ENCODE measurements at regions not wholly inside any gene's neighbourhood (a gene's known extent, or its start where the extent isn't known, plus 50 kb on each side); places are given as distances from the start of the nearest gene placed in this dataset.

- DNase-seq (ENCODE audit: low spot score), result no peak
Measured at GRCh38 chr9:99437145-99437544, 215.1 kb downstream of the SEC61B start.

DNA sequence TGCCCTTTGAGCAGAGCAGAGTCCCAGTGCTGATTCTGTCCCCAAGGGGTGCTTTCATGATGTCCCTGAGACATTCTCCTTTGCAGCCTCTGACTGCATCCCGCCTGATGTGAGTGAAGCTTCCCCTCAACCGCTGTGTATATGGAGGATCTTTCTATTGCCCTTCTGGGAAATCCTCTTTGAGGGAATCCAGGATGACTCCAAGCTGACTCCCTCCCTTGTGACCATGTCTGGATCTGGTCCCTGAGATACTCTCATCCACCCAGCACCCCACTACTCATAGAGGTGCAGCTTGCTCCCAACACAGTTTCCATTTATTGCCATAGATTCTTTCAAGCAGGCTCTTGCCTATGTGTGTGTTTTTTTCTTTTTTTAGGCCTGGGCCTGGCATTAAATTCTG, 216.5 kb downstream of the SEC61B start:
- no peak for DNase-seq (ENCODE audit: low spot score)

GRCh38 chr9:99441829-99442228, 219.7 kb downstream of the SEC61B start:
- DNase-seq (ENCODE audit: low spot score), result no peak

DNA sequence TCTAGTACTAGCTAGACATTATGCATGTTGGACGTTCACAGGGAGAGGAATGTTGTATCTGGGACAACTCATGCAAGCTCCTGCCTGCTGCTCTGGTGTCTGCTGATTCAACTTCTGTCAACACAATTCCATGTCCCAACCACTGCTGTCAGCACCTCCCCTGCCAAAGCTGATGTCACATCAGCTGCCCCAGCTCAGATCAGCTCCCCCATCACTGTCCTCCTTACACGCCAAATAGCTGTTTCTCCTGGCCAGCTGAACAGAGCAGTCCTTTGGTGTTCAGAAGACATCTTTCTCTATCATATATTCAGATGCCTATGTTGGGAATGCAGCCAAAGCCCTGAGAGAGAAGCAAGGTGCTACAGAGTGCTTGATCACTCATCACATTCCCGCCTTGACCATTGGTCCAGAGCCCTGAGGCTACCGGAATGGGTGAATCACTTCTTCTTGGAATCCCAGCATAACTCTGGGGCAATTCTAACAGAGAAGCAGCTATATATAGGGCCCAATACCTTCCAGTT, 223.3 kb downstream of the SEC61B start:
- DNase-seq (ENCODE audit: low spot score), result peak; percentile 69

DNA sequence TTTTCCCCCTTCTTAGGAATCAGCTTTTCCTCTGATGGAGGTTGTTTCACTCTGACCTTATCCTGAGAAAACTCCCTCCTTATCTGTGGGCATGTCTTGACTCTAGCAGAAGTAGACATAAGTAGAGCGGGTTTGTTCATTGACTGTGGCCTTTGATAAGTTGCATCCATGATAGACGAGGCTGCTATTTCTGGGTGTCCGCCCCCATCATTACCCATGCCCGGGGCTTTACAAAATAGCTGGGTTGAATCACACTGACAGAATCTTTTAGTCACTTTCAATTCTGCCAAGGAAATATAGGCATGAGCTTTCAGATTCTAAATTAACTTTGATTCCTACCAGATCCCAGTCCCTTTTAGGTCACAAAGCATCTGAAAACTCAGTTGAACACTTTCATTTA, 223.8 kb downstream of the SEC61B start:
- DNase-seq (ENCODE audit: low spot score), result no peak

GRCh38 chr9:99447951-99448350, 225.9 kb downstream of the SEC61B start:
- DNase-seq (ENCODE audit: low spot score), result no peak

GRCh38 chr9:99449726-99450125, 227.6 kb downstream of the SEC61B start:
- no peak for DNase-seq (ENCODE audit: low spot score)

GRCh38 chr9:99451112-99451606, 229.1 kb downstream of the SEC61B start:
- no peak for DNase-seq (ENCODE audit: low spot score)

- no peak for DNase-seq (ENCODE audit: low spot score)
Measured at GRCh38 chr9:99457406-99457805, 235.3 kb downstream of the SEC61B start.

DNA sequence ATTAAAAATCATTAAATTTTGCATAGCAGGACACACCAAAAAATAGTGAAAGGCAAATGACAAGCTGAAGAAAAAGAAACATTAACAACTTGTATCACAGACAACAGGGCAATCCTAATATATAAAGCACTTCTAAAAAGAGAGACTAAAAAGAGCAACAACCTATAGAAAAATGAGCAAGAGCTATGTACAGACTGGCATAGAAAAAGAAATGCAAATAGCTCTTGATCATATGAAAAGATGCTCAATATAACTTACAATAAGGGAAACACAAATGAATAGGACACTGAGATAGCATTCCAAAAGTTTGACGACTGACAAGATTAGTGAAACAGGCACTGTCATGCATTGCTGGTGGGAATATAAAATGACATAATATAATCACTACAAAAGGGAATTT, 235.9 kb downstream of the SEC61B start:
- DNase-seq (ENCODE audit: low spot score), result no peak

- DNase-seq (ENCODE audit: low spot score), result no peak
Measured at GRCh38 chr9:99459919-99460318, 237.8 kb downstream of the SEC61B start.

DNA sequence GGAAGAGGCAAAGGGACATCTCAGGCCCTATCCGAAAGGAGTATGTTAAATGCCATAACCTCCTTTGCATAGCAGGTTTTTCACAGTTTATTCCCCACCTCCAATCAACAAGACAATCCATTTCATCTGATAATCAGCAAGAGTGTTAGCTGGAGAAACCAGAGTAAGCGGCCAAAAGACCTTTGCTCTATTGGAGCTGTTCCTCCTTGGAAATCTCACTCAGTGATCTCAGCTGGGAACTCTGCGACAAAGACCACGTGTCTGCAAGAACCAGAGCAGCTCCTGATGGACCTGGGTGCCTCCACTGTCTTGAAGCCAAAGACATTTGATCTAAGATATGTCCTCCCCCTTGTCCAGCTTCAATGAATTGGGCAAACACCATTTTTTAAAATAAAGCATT, 241.0 kb downstream of the SEC61B start:
- no peak for DNase-seq (ENCODE audit: low spot score)

- no peak for DNase-seq (ENCODE audit: low spot score)
Measured at GRCh38 chr9:99464568-99464967, 242.5 kb downstream of the SEC61B start.

- DNase-seq (ENCODE audit: low spot score), result no peak
Measured at GRCh38 chr9:99465231-99465907, 243.3 kb downstream of the SEC61B start.

DNA sequence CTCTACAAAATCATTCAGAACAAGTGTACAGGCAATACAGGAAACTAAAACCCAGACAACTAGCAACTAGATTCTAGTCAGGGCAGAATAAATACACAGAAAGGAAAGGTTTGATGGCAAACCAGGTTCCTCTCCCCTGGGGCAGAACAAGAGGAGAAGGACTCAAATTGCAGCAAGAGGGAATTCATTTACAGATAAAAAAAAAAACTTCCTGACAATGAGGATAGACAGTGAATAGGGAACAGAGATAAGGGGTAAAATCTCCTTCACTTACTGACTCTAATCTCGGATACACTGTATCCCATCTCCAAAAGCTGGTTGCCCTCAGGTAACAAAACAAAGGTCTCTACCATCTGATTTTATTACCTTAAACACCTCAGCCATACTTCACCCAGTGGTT, 244.0 kb downstream of the SEC61B start:
- DNase-seq (ENCODE audit: low spot score), result no peak

DNA sequence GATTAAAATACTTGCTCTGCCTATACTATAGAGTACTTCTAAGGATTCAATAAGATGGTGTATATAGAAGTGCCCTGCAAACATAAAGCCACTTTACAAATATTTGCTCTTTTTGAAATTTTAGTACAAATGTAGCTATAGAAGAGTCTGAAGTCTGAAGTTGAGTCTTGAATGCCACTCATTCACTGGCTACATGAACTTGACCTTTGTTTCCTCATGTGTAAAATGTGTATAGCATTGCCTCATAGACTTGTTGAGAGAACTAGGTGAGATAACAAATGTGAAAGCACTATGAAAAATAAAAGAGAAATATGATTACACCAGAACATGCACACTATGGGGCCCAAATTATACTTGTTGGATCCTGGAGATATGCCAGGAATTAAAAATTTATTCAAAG, 244.7 kb downstream of the SEC61B start:
- DNase-seq (ENCODE audit: low spot score), result no peak

DNA sequence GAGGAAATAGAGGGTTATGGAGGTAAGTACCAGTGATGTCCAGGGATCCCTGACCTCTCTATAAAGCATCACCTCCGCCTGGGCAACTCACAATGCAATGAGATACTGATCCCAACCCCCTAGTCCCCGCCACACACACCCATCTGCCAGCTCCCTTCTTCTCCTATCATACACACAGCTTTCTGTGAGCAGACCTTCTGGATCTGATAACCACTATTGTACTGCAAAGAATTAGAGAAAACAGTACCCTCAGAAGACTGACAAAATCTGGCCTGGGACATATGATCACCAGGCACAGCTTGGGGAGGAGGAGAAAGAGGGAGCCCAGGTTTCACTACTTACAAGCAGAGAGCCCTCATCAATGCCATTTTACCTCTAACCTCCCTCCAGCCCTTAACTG, 249.0 kb downstream of the SEC61B start:
- no peak for DNase-seq (ENCODE audit: low spot score)

DNA sequence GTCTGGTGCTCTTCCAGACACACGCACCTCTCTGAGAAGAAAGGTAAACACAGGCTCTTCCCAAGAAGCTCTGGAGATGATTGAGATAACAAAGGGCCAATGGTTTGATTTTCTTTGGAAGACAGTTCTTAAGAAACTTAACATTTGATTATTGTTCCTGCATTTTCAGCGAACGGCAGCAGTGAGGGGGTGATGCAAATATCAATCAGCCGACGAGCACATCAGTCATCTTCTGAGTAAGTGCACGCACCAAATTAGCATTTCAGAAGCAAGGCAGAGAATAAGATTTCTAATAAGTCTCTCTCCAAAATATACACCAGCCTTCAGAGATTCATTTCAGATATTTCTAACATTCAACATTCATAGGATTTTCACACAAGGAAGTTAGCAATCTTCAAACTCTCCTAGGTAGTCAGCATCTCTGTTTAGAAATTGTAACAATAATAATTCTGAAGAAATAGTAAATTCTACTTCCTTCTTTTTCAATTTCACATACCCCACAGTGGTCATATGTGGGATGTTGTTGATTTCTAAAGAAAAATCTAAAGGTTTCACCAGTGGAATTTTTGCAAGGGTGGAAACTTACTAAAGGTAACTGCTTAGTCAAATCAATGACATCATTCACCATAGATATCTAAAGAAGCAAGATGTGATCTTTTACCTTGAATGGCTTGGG, 250.3 kb downstream of the SEC61B start:
- no peak for DNase-seq (ENCODE audit: low spot score)

- no peak for DNase-seq (ENCODE audit: low spot score)
Measured at GRCh38 chr9:99472916-99473245, 250.8 kb downstream of the SEC61B start.

- DNase-seq (ENCODE audit: low spot score), result no peak
Measured at GRCh38 chr9:99474186-99474585, 252.1 kb downstream of the SEC61B start.

- no peak for DNase-seq (ENCODE audit: low spot score)
Measured at GRCh38 chr9:99475401-99476065, 253.5 kb downstream of the SEC61B start.

GRCh38 chr9:99478469-99479027, 256.5 kb downstream of the SEC61B start:
- DNase-seq (ENCODE audit: low spot score), result no peak

- DNase-seq (ENCODE audit: low spot score), result no peak
Measured at GRCh38 chr9:99479929-99480328, 257.8 kb downstream of the SEC61B start.

Data from hepatic stellate cell (primary cell).